ENCODE measurements at regions not wholly inside any gene's neighbourhood (a gene's known extent, or its start where the extent isn't known, plus 50 kb on each side); places are given as distances from the start of the nearest gene placed in this dataset.

- DNase-seq = no peak
These were observed 82.8 kb upstream of the ADO start for GRCh38 chr10:62721687-62722086.

GRCh38 chr10:62723375-62723774 is 81.1 kb upstream of the ADO start:
- no peak for DNase-seq

- no peak for DNase-seq
These were observed 80.1 kb upstream of the ADO start for GRCh38 chr10:62724465-62724864.

GRCh38 chr10:62726142-62726541 is 78.4 kb upstream of the ADO start:
- no peak for DNase-seq

GRCh38 chr10:62726638-62727037 is 77.9 kb upstream of the ADO start:
- DNase-seq = no peak

DNA sequence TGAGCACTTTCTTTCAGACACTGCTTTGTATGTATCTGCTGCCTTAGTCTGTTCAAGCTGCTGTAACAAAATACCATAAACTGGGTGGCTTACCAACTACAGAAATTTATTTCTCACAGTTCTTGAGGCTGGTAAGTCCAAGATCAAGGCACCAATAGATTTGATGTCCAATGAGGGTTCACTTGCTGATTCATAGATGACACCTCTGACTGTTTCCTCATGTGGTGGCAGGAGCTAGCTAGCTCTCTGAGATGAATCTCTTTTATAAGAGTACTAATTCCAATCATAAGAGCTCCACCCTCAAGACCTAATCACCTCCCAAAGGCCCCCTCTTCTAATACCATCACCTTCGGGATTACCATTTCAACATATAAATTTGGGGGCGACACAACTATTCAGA is 76.6 kb upstream of the ADO start:
- DNase-seq = no peak

- no peak for DNase-seq
These were observed 76.0 kb upstream of the ADO start for GRCh38 chr10:62728479-62728878.

DNA sequence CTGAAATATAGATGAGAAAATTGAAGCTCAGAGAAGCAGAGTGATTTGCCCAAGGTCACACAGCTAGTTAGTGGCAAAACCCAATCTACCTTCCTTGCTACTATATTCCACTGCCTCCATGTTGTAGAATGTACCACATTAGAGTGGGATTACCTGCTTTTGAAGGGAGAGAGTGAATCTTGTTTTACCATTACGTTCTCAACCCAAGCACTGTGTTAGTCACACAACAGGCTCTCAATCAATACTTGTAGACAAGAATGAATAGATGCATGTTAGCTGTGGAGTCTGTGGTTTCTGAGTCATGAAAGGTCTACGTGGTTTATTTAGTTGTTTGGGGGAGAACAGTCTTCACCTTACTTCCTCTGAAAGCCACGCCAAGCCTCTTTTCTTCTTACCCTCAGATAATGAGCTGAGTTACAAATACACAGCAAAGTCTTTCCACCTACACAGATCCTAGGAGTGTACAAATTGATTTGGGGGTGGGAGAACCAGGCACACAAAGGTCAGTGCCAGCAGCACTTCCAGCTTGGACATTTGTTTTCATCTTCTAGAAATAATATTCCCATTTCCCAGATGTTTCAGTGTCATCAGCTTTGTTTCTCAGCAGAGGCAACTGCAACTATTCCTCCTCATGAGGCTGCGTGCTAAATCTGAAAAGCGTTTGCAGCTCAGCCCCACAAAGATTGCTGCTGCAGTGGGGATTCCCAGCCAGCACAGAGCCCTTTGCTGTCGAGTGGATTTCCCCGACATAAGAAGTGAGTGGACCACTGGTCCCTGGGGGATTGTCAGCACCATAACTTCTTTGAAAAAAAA is 71.5 kb upstream of the ADO start:
- no peak for DNase-seq

GRCh38 chr10:62733654-62734293 is 70.7 kb upstream of the ADO start:
- no peak for DNase-seq

DNA sequence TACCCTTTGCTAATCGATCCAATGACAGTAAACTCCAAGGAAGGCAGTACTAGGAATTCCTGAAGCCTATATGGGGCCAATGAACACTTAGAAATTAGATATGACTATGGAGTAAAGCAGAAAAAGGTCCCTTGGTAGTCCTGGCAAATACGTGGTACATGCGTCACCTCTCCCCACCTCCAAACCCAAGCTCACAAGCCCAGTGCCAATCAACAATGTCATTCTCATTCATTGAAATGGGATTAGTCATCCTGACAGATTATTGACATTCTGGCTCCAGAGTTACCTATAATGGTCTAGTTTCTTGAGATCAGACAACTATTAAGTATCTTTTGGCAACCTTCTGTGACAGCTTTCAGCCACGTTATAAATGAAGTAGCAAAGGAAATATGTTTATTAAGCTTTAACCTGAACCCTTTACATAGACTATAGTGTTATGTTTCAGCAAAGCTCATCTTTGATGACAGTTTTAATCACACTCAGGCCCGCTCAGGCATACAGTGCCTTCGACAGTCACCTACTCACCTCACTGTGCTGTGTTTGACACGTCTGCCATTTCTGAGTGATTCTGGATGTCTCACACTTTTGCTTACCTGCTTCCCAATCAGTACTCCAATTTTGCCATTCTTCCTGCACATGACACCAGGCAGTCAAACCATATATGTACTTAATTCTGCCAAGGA is 69.6 kb upstream of the ADO start:
- DNase-seq = no peak

GRCh38 chr10:62735464-62736167 is 68.9 kb upstream of the ADO start:
- DNase-seq = no peak

DNA sequence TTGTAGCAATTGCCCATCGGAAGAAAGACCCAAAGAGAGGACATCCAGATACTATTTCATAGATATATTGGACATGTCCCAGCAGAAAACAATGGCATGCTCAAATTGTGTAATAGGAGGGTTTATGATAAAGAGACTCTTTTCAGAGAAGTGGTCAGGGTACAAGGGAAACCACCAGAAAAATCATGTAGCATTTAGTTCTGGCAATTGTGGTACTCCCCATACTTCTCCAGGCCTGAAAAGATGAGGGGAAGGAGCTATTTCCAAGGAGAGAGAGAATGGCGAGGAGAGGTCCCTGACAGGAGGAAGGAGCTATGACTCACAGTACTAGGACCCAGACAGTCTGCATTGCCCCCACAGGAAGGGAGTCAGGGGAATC is 68.4 kb upstream of the ADO start:
- no peak for DNase-seq

DNA sequence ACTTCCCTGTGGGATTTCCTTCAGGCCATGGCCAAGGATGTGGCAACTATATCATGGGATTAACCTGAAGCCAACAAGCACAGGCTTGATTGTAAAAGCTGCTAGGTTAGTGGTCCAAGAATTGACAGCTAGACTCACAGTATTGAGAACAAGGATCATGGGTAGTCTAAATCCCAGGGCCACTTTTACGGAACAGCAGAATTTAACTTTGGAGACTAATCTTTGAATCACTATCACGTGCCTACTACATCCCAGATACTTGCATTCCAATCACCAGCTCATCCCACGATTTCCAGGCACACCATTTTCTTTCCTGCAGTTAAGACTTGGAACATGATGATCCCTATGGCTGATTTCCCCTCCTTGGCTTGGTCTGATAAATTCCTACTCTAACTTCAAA is 65.6 kb upstream of the ADO start:
- DNase-seq = no peak

DNA sequence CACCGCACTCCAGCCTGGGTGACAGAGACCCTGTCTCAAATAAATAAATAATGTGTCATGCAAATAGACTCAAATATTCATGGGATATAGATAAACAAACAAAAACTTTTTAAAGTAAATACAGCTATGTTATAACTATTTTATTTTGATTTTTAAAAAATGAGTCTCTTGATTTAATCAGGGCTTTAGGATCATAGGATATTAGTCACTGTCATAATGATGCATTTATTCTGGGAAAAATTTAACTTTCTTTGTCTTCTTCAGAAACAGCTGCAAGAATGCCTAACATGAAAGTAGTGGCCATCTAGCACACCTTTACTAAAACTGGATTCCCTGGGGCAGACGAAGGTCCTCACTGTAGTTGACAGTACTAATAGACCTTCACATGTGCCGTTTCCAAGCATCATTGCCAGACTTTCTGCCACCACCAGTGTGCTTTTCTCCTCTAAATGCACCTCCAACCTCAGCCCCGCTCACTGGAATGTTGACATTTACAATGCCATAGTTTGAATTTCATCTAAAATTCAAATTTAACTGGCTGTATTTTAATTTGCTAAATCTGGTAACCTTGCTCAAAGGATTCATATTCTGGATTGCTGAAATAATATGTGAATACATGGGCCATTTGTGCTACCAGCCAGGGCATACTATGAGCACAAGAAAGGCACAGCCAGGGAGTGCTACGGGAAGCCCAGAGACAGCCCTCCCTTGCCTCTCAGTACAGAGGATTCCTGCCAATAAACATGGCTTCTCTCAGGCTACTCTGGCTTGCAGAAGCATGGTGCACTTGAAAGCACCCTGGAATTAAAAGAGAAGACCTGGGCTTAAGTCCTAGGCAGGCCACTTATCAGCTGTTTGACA is 63.4 kb upstream of the ADO start:
- no peak for DNase-seq

DNA sequence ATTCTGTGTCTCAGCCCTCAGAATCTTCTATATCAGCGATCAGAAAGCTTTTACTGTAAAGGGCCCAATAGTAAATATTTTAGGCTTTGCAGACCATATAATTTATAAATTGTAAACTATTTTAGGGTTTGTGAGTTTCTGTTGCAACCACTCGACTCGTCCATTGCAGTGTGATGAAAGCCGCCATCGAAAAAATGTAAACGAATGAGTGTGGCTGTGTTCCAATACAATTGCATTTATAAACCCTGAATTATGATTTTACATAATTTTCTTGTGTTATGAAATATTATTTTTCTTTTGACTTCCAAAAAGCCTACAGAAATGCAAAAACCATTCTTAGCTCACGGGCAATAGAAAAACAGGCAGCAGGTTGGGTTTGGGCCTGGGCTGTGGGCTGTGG is 62.5 kb upstream of the ADO start:
- DNase-seq = no peak

GRCh38 chr10:62742536-62743061 is 61.9 kb upstream of the ADO start:
- no peak for DNase-seq

GRCh38 chr10:62744136-62744535 is 60.4 kb upstream of the ADO start:
- no peak for DNase-seq

DNA sequence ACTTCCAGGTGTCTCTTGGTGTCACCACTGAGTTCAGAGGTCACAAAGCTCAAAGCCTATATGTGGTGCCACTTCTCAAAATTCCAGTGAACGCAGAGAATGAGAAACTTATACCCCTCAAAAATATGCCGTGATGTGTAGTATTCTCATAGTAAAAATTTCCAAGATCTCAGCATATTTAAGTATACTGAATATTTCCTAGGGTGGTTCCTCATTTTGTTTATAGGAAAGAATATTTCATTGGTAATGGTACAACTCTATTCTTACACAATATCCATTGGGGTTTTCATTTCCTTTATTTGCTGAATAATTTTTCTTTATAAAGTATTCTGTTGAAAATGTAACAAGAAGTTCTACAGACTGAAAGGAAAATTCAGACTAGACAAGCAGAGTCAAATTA is 58.9 kb upstream of the ADO start:
- no peak for DNase-seq

- no peak for DNase-seq
These were observed 57.4 kb upstream of the ADO start for GRCh38 chr10:62746951-62747729.

- DNase-seq = no peak
These were observed 56.1 kb upstream of the ADO start for GRCh38 chr10:62748386-62748785.

DNA sequence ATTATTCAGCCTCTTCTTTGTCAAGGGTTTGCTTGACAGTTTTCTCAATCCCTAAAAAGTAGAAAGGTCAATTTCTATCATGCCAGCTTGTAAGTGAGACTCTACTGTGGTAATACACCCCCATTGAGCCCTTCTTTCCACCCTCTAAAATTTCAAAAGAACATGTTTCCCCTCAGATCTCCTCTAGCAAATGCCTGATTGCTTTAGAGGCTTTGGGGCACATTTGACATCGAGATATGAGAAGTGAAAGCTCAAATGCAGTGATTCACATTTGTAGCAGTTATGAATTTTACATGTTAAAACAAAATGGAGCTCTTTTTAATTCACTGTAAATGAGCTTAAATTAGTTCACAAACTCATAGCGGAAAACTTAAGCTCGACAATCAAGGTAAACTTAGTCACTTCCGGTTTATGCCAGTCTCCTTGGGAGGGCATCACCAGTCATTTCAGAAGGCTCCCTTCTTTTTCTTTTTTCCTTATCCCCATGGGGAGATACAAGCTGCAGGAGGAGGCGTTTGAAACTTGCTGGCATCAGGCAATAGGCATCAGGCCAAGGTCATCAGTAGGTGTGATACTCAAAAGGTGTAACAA is 55.3 kb upstream of the ADO start:
- DNase-seq = no peak

Measured in DMS153 (cell line).